ENCODE measurements at regions not wholly inside any gene's neighbourhood (a gene's known extent, or its start where the extent isn't known, plus 50 kb on each side); places are given as distances from the start of the nearest gene placed in this dataset.

- TF ChIP-seq CTCF (conservative IDR thresholded peaks at IDR 0.05; ENCODE audit: low read length) (no peak), EZH2phosphoT487 (IDR thresholded peaks at IDR 0.05; ENCODE audit: borderline replicate concordance) (no peak)
Measured at GRCh38 chr20:48395816-48396546, 431.8 kb downstream of the PREX1 start.
